A549 (cell line): ENCODE measurements at regions not wholly inside any gene's neighbourhood (a gene's known extent, or its start where the extent isn't known, plus 50 kb on each side); places are given as distances from the start of the nearest gene placed in this dataset.
"Not testable (repeated sequence)": the region's sequence is repeated elsewhere in the genome, so short reads cannot be mapped to it uniquely, and the experiment has no call there.

Source experiments
- ATAC-seq, 2 experiments: fragments of 200-7000 bp in 1 of 2; fragments of >200 bp in 1 of 2; cut with Nextera tagmentation in 1 of 2; cut with Tn5 transposase in 1 of 2; 3 replicates each; pipeline versions ENCODE4 v1.8.0 to v1.9.1; 2018 to 2020; ENCODE audit warnings: mild to moderate bottlenecking in 1 of 2, moderate library complexity in 1 of 2
- CTCF ChIA-PET: fragments of 300-600 bp; sonication (Branson Sonifier 250); formaldehyde crosslinking; extraction: SDS; loops from one replicate; lab custom pipeline; 2021; ENCODE audit warnings: antibody characterized with exemption, inconsistent platforms; lab: Yijun Ruan, JAX
- POLR2A ChIA-PET: fragments of 350-600 bp; formaldehyde crosslinking; extraction: SDS; loops from one replicate; lab custom pipeline; 2021; ENCODE audit warnings: antibody characterized with exemption, inconsistent platforms; lab: Yijun Ruan, JAX
- DNase-seq, 2 experiments: peaks; one replicate each; pipeline versions ENCODE4 v3.0.0 to v3.0.0-alpha.2; 2011 to 2016; ENCODE audit warnings: low read depth in 1 of 2, low spot score in 1 of 2
- FAIRE-seq: peaks from 2 replicates; lab custom pipeline; 2011; peaks lifted over from hg19 to GRCh38; lab: Jason Lieb, UNC
- H3K27ac ChIP-seq, 2 experiments: fragments of >200 bp; sonication (Bioruptor Twin); formaldehyde crosslinking; 3 replicates each; pipeline ENCODE4 v1.5.1; 2016 to 2017
- H3K4me1 ChIP-seq: fragments of >200 bp; sonication (Bioruptor Twin); formaldehyde crosslinking; 3 replicates; pipeline ENCODE4 v1.6.1; 2016
- H3K4me2 ChIP-seq: fragments of >200 bp; sonication (Bioruptor Twin); formaldehyde crosslinking; 3 replicates; pipeline ENCODE4 v1.6.1; 2016
- H3K4me3 ChIP-seq: fragments of >200 bp; sonication (Bioruptor Twin); formaldehyde crosslinking; 3 replicates; pipeline ENCODE4 v1.5.1; 2016
- H3K9me3 ChIP-seq: fragments of >200 bp; sonication (Bioruptor Twin); formaldehyde crosslinking; 3 replicates; pipeline ENCODE4 v1.6.1; 2016
- CBX8 ChIP-seq: fragments of 200-600 bp; sonication (generic); IDR thresholded peaks from 2 replicates; pipeline ENCODE4 v1.6.1; 2016
- EHF ChIP-seq: fragments of 250-450 bp; sonication (Bioruptor Pico); IDR thresholded peaks from 2 replicates; pipeline ENCODE4 v1.5.0; 2020; ENCODE audit warnings: mild to moderate bottlenecking
- EHMT2 ChIP-seq: fragments of 200-600 bp; sonication (generic); IDR thresholded peaks from 2 replicates; pipeline ENCODE4 v1.6.1; 2016; ENCODE audit warnings: antibody characterized with exemption, low read depth, mild to moderate bottlenecking, moderate library complexity
- EP300 ChIP-seq, 2 experiments: fragments of >200 bp; sonication (Bioruptor Twin); formaldehyde crosslinking; IDR thresholded peaks; 2 replicates in 1 of 2; 3 replicates in 1 of 2; pipeline ENCODE4 v1.6.1; 2016 to 2017
- ESRRA ChIP-seq: fragments of 150-350 bp; IDR thresholded peaks from 2 replicates; pipeline ENCODE4 v1.6.1; 2014; ENCODE audit warnings: mild to moderate bottlenecking, low read length, borderline replicate concordance
- FOSL2 ChIP-seq, 2 experiments: fragments of 450-650 bp in 1 of 2; fragments of >200 bp in 1 of 2; sonication (Bioruptor Twin) in 1 of 2; formaldehyde crosslinking; IDR thresholded peaks; 2 replicates each; pipeline versions ENCODE4 v1.5.0 to v1.6.1; 2016 to 2020; ENCODE audit warnings: mild to moderate bottlenecking in 1 of 2, moderate library complexity in 1 of 2
- HEYL ChIP-seq: fragments of 250-450 bp; sonication (Bioruptor Pico); IDR thresholded peaks from 2 replicates; pipeline ENCODE4 v1.8.0; 2021; ENCODE audit warnings: mild to moderate bottlenecking, moderate library complexity
- HOXB13 ChIP-seq: fragments of 250-450 bp; sonication (Bioruptor Pico); IDR thresholded peaks from 2 replicates; pipeline ENCODE4 v1.5.0; 2020; ENCODE audit warnings: low read depth, mild to moderate bottlenecking, moderate library complexity
- JUN ChIP-seq, 2 experiments: fragments of >200 bp; sonication (Bioruptor Twin); formaldehyde crosslinking; IDR thresholded peaks; 2 replicates in 1 of 2; 3 replicates in 1 of 2; pipeline ENCODE4 v1.6.1; 2016 to 2017
- KDM5A ChIP-seq: fragments of 200-600 bp; sonication (generic); IDR thresholded peaks from 2 replicates; pipeline ENCODE4 v1.6.1; 2016; ENCODE audit warnings: antibody characterized with exemption, mild to moderate bottlenecking
- MAFK ChIP-seq: fragments of 450-650 bp; IDR thresholded peaks from 2 replicates; pipeline ENCODE4 v1.6.1; 2014; ENCODE audit not compliant: partially characterized antibody
- MYC ChIP-seq: IDR thresholded peaks from 2 replicates; pipeline ENCODE4 v1.6.1; 2012; ENCODE audit warnings: mild to moderate bottlenecking, inconsistent platforms, low read length, improper control_type of control experiment, borderline replicate concordance
- NR3C1 ChIP-seq: fragments of >200 bp; sonication (Bioruptor Twin); formaldehyde crosslinking; IDR thresholded peaks from 3 replicates; pipeline ENCODE4 v1.6.1; 2017
- PHF8 ChIP-seq: fragments of 200-600 bp; sonication (generic); IDR thresholded peaks from 2 replicates; pipeline ENCODE4 v1.6.1; 2016; ENCODE audit warnings: low read depth, mild to moderate bottlenecking, antibody characterized with exemption, moderate library complexity, borderline replicate concordance
- RARB ChIP-seq: fragments of 250-450 bp; sonication (Bioruptor Pico); IDR thresholded peaks from 2 replicates; pipeline ENCODE4 v1.8.0; 2021; ENCODE audit warnings: mild to moderate bottlenecking, moderate library complexity
- RCOR1 ChIP-seq: fragments of 150-350 bp; IDR thresholded peaks from 2 replicates; pipeline ENCODE4 v1.6.1; 2014; ENCODE audit warnings: antibody characterized with exemption, low read length, low read depth
- RFX5 ChIP-seq: fragments of 450-650 bp; IDR thresholded peaks from 2 replicates; pipeline ENCODE4 v1.7.1; 2014; ENCODE audit warnings: antibody characterized with exemption, mild to moderate bottlenecking, moderate library complexity
- RNF2 ChIP-seq: fragments of 200-600 bp; sonication (generic); IDR thresholded peaks from 2 replicates; pipeline ENCODE4 v1.6.1; 2016; ENCODE audit warnings: low read depth, mild to moderate bottlenecking, antibody characterized with exemption, moderate library complexity, borderline replicate concordance
- SREBF2 ChIP-seq: fragments of 450-650 bp; IDR thresholded peaks from 2 replicates; pipeline ENCODE4 v1.6.1; 2014; ENCODE audit warnings: mild to moderate bottlenecking, moderate library complexity
- TFCP2L1 ChIP-seq: fragments of 250-450 bp; sonication (Bioruptor Pico); IDR thresholded peaks from 2 replicates; pipeline ENCODE4 v1.5.0; 2021; ENCODE audit warnings: mild to moderate bottlenecking
- TP53 ChIP-seq: fragments of 250-450 bp; sonication (Bioruptor Pico); IDR thresholded peaks from 2 replicates; pipeline ENCODE4 v1.5.0; 2021; ENCODE audit warnings: mild to moderate bottlenecking, moderate library complexity
- ZFP36 ChIP-seq: fragments of 450-650 bp; IDR thresholded peaks from 2 replicates; pipeline ENCODE4 v1.6.1; 2014; ENCODE audit warnings: borderline replicate concordance; ENCODE audit not compliant: partially characterized antibody
- ZSCAN20 ChIP-seq: fragments of 250-450 bp; sonication (Bioruptor Pico); IDR thresholded peaks from 2 replicates; pipeline ENCODE4 v1.8.0; 2022; ENCODE audit warnings: mild to moderate bottlenecking, moderate library complexity
- whole genome bisulfite sequencing: methylation state at CpG from one replicate; pipeline ENCODE4 v1.1.6; 2017; ENCODE audit errors: missing lambda C conversion rate; 5-methylcytosine and 5-hydroxymethylcytosine counted together
- TF ChIP-seq, protein P1 (sequence below): IDR thresholded peaks from 2 replicates; pipeline ENCODE4 v1.6.1; 2012; ENCODE audit warnings: low read depth, borderline replicate concordance
- TF ChIP-seq, protein P2 (sequence below): IDR thresholded peaks from 2 replicates; pipeline ENCODE4 v1.6.1; 2012
- TF ChIP-seq, protein P3 (sequence below): fragments of 250-450 bp; sonication (Bioruptor Pico); IDR thresholded peaks from 2 replicates; pipeline ENCODE4 v1.5.0; 2020; ENCODE audit warnings: low read depth, mild to moderate bottlenecking, moderate library complexity
- TF ChIP-seq, protein P4 (sequence below): fragments of >200 bp; sonication (Bioruptor Twin); formaldehyde crosslinking; IDR thresholded peaks from 2 replicates; pipeline ENCODE4 v1.6.1; 2016

DNA sequence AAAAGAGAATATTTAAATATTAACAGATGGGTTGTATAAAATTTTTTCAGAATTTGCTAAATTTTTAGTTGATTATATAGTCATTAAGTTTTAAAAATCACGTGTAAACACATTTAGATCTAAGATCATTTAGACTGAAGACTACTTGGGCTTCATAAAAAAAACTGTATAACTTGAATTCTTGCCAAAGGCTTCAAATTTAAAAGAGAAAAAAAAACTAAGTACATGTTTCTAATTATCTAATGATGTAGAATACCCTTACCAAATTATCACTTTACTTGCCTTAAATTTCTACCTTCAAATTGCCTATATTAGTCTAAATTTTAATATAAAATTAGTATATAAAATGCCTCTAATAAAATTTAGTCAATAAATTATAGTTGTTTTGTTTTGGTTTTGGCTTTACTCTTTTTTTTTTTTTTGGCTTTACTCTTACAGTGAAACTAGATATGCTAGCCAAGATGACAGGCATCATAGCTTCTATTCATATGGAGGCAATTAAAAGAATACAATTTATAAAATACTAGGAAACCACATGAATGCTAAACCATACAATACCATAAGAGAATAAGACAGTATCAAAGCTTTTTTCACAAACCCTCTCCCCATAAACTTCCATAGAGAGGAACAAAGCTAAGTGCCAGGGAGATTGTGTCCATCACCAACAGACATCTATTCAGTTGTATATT, 183.1 kb upstream of the KCNMB2 start:
- FAIRE-seq (no peak), ATAC-seq (no peak), DNase-seq (no peak)
- POLR2A ChIA-PET: no interaction called here
- TF ChIP-seq JUN (IDR thresholded peaks at IDR 0.05) (no peak), RNF2 (no peak)
- Histone ChIP-seq H3K9me3 (peaks cover 6% of the 10 kb centered on the region; the same call in 1 of the 3 replicates), H3K4me1 (peaks cover 36% of the 10 kb centered on the region; the same call in 2 of the 3 replicates), H3K27ac (no peak overlapping the region), H3K4me3 (no peak overlapping the region), H3K4me2 (peak overlapping the region; percentile 79)
- 15% methylated on average over 1 of the region's 1 CpG for WGBS
- CTCF ChIA-PET: no interaction called here

DNA sequence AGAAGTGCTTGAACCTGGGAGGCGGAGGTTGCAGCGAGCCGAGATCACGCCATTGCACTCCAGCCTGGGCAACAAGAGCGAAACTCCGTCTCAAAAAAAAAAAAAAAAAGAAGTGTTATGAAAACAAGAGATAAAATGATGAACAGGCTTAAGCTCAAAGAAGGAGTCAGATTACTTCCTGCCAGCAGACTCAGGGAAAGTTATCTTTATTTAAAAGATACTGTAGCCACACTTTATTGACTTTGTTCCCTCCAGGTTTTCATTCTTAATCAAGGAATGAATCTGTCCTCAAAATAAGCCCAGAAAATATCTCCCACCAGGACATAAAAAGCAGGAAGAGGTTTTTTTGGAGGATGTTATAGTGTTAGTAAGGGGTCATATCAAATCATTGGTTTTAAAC, 176.5 kb upstream of the KCNMB2 start:
- DNase-seq (no peak), ATAC-seq (no peak)
- CTCF ChIA-PET: interaction anchor here (1.5 kb wide), 1 partner anchor 26 kb away, joined by 4 read pairs; no protein-coding TSS in a partner anchor
- POLR2A ChIA-PET: no interaction called here
- no peaks in the 10 kb centered on the region for H3K9me3 ChIP-seq
- H3K4me1 ChIP-seq: no peaks in the 10 kb centered on the region
- TF ChIP-seq ZFP36: no peak
- no peak for TF ChIP-seq RNF2
- TF ChIP-seq, protein P1, sequence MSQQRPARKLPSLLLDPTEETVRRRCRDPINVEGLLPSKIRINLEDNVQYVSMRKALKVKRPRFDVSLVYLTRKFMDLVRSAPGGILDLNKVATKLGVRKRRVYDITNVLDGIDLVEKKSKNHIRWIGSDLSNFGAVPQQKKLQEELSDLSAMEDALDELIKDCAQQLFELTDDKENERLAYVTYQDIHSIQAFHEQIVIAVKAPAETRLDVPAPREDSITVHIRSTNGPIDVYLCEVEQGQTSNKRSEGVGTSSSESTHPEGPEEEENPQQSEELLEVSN: no peak
- TF ChIP-seq, protein P2, sequence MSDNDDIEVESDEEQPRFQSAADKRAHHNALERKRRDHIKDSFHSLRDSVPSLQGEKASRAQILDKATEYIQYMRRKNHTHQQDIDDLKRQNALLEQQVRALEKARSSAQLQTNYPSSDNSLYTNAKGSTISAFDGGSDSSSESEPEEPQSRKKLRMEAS: no peak
- TF ChIP-seq TP53 (CRISPR knock-in tag): no peak
- TF ChIP-seq PHF8: no peak
- no peak for TF ChIP-seq MYC
- TF ChIP-seq, all 56 proteins: peak for 0
- Histone ChIP-seq H3K4me3 (no peak overlapping the region), H3K27ac (no peak overlapping the region), H3K4me2 (no peak overlapping the region)
- FAIRE-seq: no peak
- WGBS: 76% methylated on average over 2 of the region's 6 CpGs

DNA sequence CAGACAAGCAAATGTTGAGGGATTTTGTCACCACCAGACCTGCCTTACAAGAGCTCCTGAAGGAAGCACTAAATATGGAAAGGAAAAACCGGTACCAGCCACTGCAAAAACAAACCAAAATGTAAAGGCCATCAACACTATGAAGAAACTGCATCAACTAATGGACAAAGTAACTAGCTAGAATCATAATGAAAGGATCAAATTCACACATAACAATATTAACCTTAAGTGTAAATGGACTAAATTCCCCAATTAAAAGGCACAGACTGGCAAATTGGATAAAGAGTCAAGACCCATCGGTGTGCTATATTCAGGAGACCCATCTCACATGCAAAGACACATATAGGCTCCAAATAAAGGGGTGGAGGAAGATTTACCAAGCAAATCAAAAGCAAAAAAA, 173.2 kb upstream of the KCNMB2 start:
- H3K4me3 ChIP-seq, H3K9me3 ChIP-seq, DNase-seq, H3K27ac ChIP-seq, CTCF ChIA-PET, POLR2A ChIA-PET, H3K4me1 ChIP-seq, FAIRE-seq, ATAC-seq, H3K4me2 ChIP-seq: not testable (repeated sequence)
- WGBS: 45% methylated on average over 2 of the region's 2 CpGs

DNA sequence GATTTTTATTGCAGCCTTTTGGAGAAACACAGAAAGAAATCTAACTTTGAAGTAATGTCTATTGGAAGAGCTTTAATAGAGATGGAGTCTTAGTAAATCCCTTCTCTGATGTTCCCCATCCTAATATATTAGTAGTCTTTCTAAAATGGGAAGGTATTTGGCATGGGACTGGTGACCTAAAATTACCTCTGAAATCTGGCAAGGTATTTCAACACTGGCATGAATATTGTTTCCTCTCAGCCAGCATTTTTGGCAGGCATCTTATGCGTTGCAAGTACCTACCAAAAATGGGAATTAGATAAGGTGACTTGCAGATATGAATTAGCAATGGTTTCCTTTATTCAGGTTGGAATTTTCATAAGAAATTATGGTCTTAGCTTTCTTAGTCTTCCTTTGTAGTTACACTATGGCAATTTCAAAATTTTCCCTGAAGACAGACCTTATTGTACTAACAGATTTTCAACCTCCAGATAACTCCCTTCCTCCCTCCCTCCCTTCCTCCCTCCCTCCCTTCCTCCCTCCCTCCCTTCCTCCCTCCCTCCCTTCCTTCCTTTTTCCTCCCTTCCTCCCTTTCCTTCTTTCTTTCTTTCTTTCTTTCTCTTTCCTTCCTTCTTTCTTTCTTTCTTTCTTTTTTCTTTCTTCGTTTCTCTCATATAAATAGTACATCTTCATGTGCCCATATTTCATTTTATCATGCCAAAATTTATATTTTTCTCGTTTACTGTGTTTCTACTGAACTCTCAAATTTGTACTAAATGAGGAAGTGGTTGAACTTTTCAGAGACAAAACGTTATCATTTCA, 168.2 kb upstream of the KCNMB2 start:
- ChIA-PET POLR2A (no interaction called here), CTCF (no interaction called here)
- no peak for ATAC-seq
- Histone ChIP-seq H3K4me2 (no peak overlapping the region), H3K27ac (no peak overlapping the region), H3K4me1 (no peaks in the 10 kb centered on the region), H3K9me3 (no peaks in the 10 kb centered on the region), H3K4me3 (no peak overlapping the region)
- no peak for DNase-seq
- TF ChIP-seq CBX8 (no peak), NR3C1 (no peak), RARB (CRISPR knock-in tag) (no peak), EHF (CRISPR knock-in tag) (no peak), EHMT2 (no peak), FOSL2 (IDR thresholded peaks at IDR 0.05) (no peak), FOSL2 (CRISPR knock-in tag; IDR thresholded peaks at IDR 0.05) (no peak), MAFK (no peak), KDM5A (no peak), SREBF2 (no peak), RCOR1 (no peak), HOXB13 (CRISPR knock-in tag) (no peak), TFCP2L1 (CRISPR knock-in tag) (no peak), ZSCAN20 (CRISPR knock-in tag) (no peak), HEYL (CRISPR knock-in tag) (no peak), RFX5 (no peak), PHF8 (no peak), ESRRA (no peak), EP300 (IDR thresholded peaks at IDR 0.05) (no peak)
- TF ChIP-seq, protein P3, sequence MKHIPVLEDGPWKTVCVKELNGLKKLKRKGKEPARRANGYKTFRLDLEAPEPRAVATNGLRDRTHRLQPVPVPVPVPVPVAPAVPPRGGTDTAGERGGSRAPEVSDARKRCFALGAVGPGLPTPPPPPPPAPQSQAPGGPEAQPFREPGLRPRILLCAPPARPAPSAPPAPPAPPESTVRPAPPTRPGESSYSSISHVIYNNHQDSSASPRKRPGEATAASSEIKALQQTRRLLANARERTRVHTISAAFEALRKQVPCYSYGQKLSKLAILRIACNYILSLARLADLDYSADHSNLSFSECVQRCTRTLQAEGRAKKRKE: no peak
- TF ChIP-seq, protein P4, sequence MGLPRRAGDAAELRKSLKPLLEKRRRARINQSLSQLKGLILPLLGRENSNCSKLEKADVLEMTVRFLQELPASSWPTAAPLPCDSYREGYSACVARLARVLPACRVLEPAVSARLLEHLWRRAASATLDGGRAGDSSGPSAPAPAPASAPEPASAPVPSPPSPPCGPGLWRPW: no peak
- no peak for FAIRE-seq
- 19% methylated on average over 4 of the region's 4 CpGs for WGBS
